ENCODE measurements at regions not wholly inside any gene's neighbourhood (a gene's known extent, or its start where the extent isn't known, plus 50 kb on each side); places are given as distances from the start of the nearest gene placed in this dataset.
"Not testable (repeated sequence)": the region's sequence is repeated elsewhere in the genome, so short reads cannot be mapped to it uniquely, and the experiment has no call there.

GRCh38 chr10:45564303-45564959, 108.1 kb downstream of the ZFAND4 start:
- no peak for DNase-seq

GRCh38 chr10:45561952-45562351, 110.6 kb downstream of the ZFAND4 start:
- DNase-seq: no peak

GRCh38 chr10:45560262-45560661, 112.3 kb downstream of the ZFAND4 start:
- no peak for DNase-seq

GRCh38 chr10:45558425-45558824, 114.1 kb downstream of the ZFAND4 start:
- DNase-seq: no peak

GRCh38 chr10:45557275-45557905, 115.2 kb downstream of the ZFAND4 start:
- peak; percentile 29 for DNase-seq

GRCh38 chr10:45555795-45556194, 116.8 kb downstream of the ZFAND4 start:
- no peak for DNase-seq

- DNase-seq: not testable (repeated sequence)
Observed at GRCh38 chr10:45555332-45555731, 117.2 kb downstream of the ZFAND4 start.

GRCh38 chr10:45553613-45554012, 119.0 kb downstream of the ZFAND4 start:
- no peak for DNase-seq

GRCh38 chr10:45553155-45553554, 119.4 kb downstream of the ZFAND4 start:
- DNase-seq: no peak

GRCh38 chr10:45552476-45552875, 120.1 kb downstream of the ZFAND4 start:
- DNase-seq: no peak

- DNase-seq: no peak
Observed at GRCh38 chr10:45550903-45551786, 121.4 kb downstream of the ZFAND4 start.

GRCh38 chr10:45548068-45548467, 124.5 kb downstream of the ZFAND4 start:
- DNase-seq: no peak

GRCh38 chr10:45547207-45547606, 125.4 kb downstream of the ZFAND4 start:
- DNase-seq: no peak

- DNase-seq: no peak
Observed at GRCh38 chr10:45545150-45545549, 127.4 kb downstream of the ZFAND4 start.

GRCh38 chr10:45544191-45544590, 128.4 kb downstream of the ZFAND4 start:
- no peak for DNase-seq

- DNase-seq: not testable (repeated sequence)
Observed at GRCh38 chr10:45541032-45541431, 131.5 kb downstream of the ZFAND4 start.

- DNase-seq: not testable (repeated sequence)
Observed at GRCh38 chr10:45540589-45540988, 132.0 kb downstream of the ZFAND4 start.

- DNase-seq: not testable (repeated sequence)
Observed at GRCh38 chr10:45539569-45539968, 133.0 kb downstream of the ZFAND4 start.

GRCh38 chr10:45534572-45534971, 138.0 kb downstream of the ZFAND4 start:
- DNase-seq: no peak

GRCh38 chr10:45532480-45532879, 140.1 kb downstream of the ZFAND4 start:
- no peak for DNase-seq

GRCh38 chr10:45526309-45526905, 146.2 kb downstream of the ZFAND4 start:
- no peak for DNase-seq

- no peak for DNase-seq
Observed at GRCh38 chr10:45520476-45520875, 146.5 kb downstream of the ALOX5 start.

GRCh38 chr10:45518741-45519140, 144.7 kb downstream of the ALOX5 start:
- no peak for DNase-seq
